SK-N-MC (cell line): ENCODE measurements at regions not wholly inside any gene's neighbourhood (a gene's known extent, or its start where the extent isn't known, plus 50 kb on each side); places are given as distances from the start of the nearest gene placed in this dataset.

Experiments
- EZH2 ChIP-seq: fragments of 200-600 bp; sonication (generic); IDR thresholded peaks from one replicate; pipeline ENCODE4 v1.6.1; 2017; ENCODE audit warnings: antibody characterized with exemption
- POLR2AphosphoS5 ChIP-seq: IDR thresholded peaks from 2 replicates; pipeline ENCODE4 v1.6.1; 2012; ENCODE audit warnings: mild to moderate bottlenecking, low read depth, low read length, borderline replicate concordance

GRCh38 chr1:233490488-233490887 lies 123.4 kb upstream of the KCNK1 start:
- no peak for TF ChIP-seq EZH2
- no peak for TF ChIP-seq POLR2AphosphoS5
